ENCODE measurements at regions not wholly inside any gene's neighbourhood (a gene's known extent, or its start where the extent isn't known, plus 50 kb on each side); places are given as distances from the start of the nearest gene placed in this dataset.

- no peak for TF ChIP-seq CTCF (IDR thresholded peaks at IDR 0.05; ENCODE audit: poor library complexity)
- no peak for TF ChIP-seq EZH2 (IDR thresholded peaks at IDR 0.05; ENCODE audit: borderline replicate concordance)
- no peak for TF ChIP-seq EZH2phosphoT487 (IDR thresholded peaks at IDR 0.05; ENCODE audit: low read depth, severe bottlenecking, unreplicated experiment)
Observed at GRCh38 chr12:65646127-65646643, 178.1 kb upstream of the HMGA2 start.

Data from hepatocyte (in vitro differentiated cells).